ENCODE measurements at regions not wholly inside any gene's neighbourhood (a gene's known extent, or its start where the extent isn't known, plus 50 kb on each side); places are given as distances from the start of the nearest gene placed in this dataset.

GRCh38 chr4:145324161-145324560 is 143.8 kb upstream of the OTUD4 start:
- ChIA-PET CTCF (interaction anchor here (0.7 to 1.1 kb wide), 2 partner anchors 38 to 172 kb away, joined by 3 read pairs; no protein-coding TSS in a partner anchor), POLR2A (no interaction called here)
- Mint-ChIP-seq H3K27ac (ENCODE audit: low read depth, unreplicated experiment) (no peak overlapping the region), H3K4me3 (ENCODE audit: unreplicated experiment) (no peak overlapping the region), H3K9me3 (ENCODE audit: unreplicated experiment) (no peaks in the 10 kb centered on the region), H3K36me3 (ENCODE audit: insufficient read depth, unreplicated experiment) (no peaks in the 10 kb centered on the region), H3K27me3 (ENCODE audit: insufficient read depth, unreplicated experiment) (no peaks in the 10 kb centered on the region), H3K4me1 (ENCODE audit: insufficient read depth, unreplicated experiment) (no peaks in the 10 kb centered on the region)
- BruUV-seq (replicated peaks) = no TSS peak
- no peak for TF ChIP-seq CTCF (IDR thresholded peaks at IDR 0.05; ENCODE audit: unreplicated experiment)
- intact Hi-C loops (cut with micrococcal nuclease) = no loop called here
- DNase-seq (ENCODE audit: unreplicated experiment) = no peak

GRCh38 chr4:145320294-145320693 is 139.9 kb upstream of the OTUD4 start:
- no peak for DNase-seq (ENCODE audit: unreplicated experiment)
- POLR2A ChIA-PET = interaction anchor here (0.7 kb wide), 1 partner anchor 545 kb away, joined by 3 read pairs; no protein-coding TSS in a partner anchor
- no peaks in the 10 kb centered on the region for H3K4me1 Mint-ChIP-seq (ENCODE audit: insufficient read depth, unreplicated experiment)
- H3K9me3 Mint-ChIP-seq (ENCODE audit: unreplicated experiment) = no peaks in the 10 kb centered on the region
- H3K36me3 Mint-ChIP-seq (ENCODE audit: insufficient read depth, unreplicated experiment) = no peaks in the 10 kb centered on the region
- no peak for TF ChIP-seq CTCF (IDR thresholded peaks at IDR 0.05; ENCODE audit: unreplicated experiment)
- CTCF ChIA-PET = no interaction called here
- no peak overlapping the region for H3K27ac Mint-ChIP-seq (ENCODE audit: low read depth, unreplicated experiment)
- BruUV-seq (replicated peaks) = no TSS peak
- intact Hi-C loops (cut with micrococcal nuclease) = no loop called here
- H3K4me3 Mint-ChIP-seq (ENCODE audit: unreplicated experiment) = no peak overlapping the region
- H3K27me3 Mint-ChIP-seq (ENCODE audit: insufficient read depth, unreplicated experiment) = no peaks in the 10 kb centered on the region

GRCh38 chr4:145319751-145320150 is 139.4 kb upstream of the OTUD4 start:
- H3K27ac Mint-ChIP-seq (ENCODE audit: low read depth, unreplicated experiment) = no peak overlapping the region
- POLR2A ChIA-PET = interaction anchor here (0.7 kb wide), 1 partner anchor 545 kb away, joined by 3 read pairs; no protein-coding TSS in a partner anchor
- no peak overlapping the region for H3K4me3 Mint-ChIP-seq (ENCODE audit: unreplicated experiment)
- intact Hi-C loops (cut with micrococcal nuclease) = no loop called here
- no TSS peak for BruUV-seq (replicated peaks)
- DNase-seq (ENCODE audit: unreplicated experiment) = no peak
- no peaks in the 10 kb centered on the region for H3K4me1 Mint-ChIP-seq (ENCODE audit: insufficient read depth, unreplicated experiment)
- CTCF ChIA-PET = no interaction called here
- no peaks in the 10 kb centered on the region for H3K27me3 Mint-ChIP-seq (ENCODE audit: insufficient read depth, unreplicated experiment)
- no peaks in the 10 kb centered on the region for H3K36me3 Mint-ChIP-seq (ENCODE audit: insufficient read depth, unreplicated experiment)
- no peaks in the 10 kb centered on the region for H3K9me3 Mint-ChIP-seq (ENCODE audit: unreplicated experiment)
- TF ChIP-seq CTCF (IDR thresholded peaks at IDR 0.05; ENCODE audit: unreplicated experiment) = no peak

- Mint-ChIP-seq H3K4me1 (ENCODE audit: insufficient read depth, unreplicated experiment) (no peaks in the 10 kb centered on the region), H3K36me3 (ENCODE audit: insufficient read depth, unreplicated experiment) (no peaks in the 10 kb centered on the region), H3K27me3 (ENCODE audit: insufficient read depth, unreplicated experiment) (no peaks in the 10 kb centered on the region), H3K27ac (ENCODE audit: low read depth, unreplicated experiment) (no peak overlapping the region), H3K4me3 (ENCODE audit: unreplicated experiment) (no peak overlapping the region), H3K9me3 (ENCODE audit: unreplicated experiment) (no peaks in the 10 kb centered on the region)
- no peak for TF ChIP-seq CTCF (IDR thresholded peaks at IDR 0.05; ENCODE audit: unreplicated experiment)
- no TSS peak for BruUV-seq (replicated peaks)
- intact Hi-C loops (cut with micrococcal nuclease) = no loop called here
- no peak for DNase-seq (ENCODE audit: unreplicated experiment)
- ChIA-PET POLR2A (no interaction called here), CTCF (interaction anchor here (0.6 kb wide), 1 partner anchor 14 kb away, joined by 3 read pairs; no protein-coding TSS in a partner anchor)
Measured at GRCh38 chr4:145316897-145317574, 136.6 kb upstream of the OTUD4 start.

All from MCF 10A (cell line).